GM19238 (cell line): ENCODE measurements at regions not wholly inside any gene's neighbourhood (a gene's known extent, or its start where the extent isn't known, plus 50 kb on each side); places are given as distances from the start of the nearest gene placed in this dataset.
"Not testable (repeated sequence)": the region's sequence is repeated elsewhere in the genome, so short reads cannot be mapped to it uniquely, and the experiment has no call there.

ENCODE experiments used
- DNase-seq: peaks from one replicate; pipeline ENCODE4 v3.0.0; 2011; ENCODE audit warnings: low spot score; ENCODE audit not compliant: insufficient read length

DNA sequence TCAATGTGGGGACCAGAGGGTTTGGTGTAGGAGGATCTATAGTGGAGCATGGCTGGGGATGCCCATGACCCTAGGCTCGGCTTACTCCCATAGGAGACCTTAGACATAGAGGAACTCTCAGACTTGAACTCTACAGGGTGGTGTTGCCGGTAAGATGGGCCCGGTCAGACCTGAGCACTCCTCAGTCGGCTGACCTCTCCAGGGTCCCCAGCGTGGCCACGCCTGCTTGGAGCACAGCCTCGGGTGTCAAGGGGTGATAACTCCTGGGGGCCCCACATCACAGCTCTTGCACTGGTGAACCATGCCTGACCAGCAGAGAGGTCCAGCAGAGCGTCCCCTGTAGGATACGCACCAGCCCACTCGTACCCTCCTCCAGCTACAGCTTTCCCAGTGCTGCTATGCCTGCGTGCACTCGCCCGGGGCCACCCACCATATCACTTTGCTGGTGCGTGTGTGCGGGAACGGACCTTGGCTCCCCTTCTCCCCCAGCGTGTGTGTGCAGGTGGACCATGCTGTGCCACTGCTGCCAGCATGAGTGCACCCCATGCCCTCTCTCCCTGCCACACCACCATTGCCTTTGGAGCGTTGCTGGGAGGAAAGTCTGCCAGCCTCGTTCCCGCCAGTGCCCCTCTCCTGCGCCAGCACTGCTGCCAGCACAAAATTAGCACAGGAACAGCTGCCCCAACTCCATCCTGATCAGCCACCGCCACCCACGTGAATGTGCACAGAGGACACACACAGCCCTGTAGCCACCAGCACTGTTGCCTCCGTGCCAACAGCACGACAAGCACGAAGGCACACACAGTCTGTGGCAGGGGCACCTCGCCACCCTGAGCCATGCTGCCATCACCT is 806.6 kb downstream of the GLUD2 start:
- DNase-seq = no peak

DNA sequence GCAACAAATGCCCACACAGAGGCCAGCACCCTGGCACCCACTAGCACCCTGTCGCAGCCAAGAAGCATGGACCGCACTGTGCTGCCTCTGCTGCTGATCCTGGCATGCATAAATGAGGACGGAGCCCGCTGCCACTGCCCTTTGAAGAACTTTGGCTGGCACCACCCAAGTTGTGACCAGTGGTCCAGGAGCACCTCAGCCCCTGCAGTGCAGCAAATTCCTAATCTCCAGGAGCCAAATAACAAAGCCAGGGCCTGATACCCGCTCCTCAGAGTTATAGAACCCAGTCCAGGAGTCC is 807.2 kb downstream of the GLUD2 start:
- no peak for DNase-seq

DNA sequence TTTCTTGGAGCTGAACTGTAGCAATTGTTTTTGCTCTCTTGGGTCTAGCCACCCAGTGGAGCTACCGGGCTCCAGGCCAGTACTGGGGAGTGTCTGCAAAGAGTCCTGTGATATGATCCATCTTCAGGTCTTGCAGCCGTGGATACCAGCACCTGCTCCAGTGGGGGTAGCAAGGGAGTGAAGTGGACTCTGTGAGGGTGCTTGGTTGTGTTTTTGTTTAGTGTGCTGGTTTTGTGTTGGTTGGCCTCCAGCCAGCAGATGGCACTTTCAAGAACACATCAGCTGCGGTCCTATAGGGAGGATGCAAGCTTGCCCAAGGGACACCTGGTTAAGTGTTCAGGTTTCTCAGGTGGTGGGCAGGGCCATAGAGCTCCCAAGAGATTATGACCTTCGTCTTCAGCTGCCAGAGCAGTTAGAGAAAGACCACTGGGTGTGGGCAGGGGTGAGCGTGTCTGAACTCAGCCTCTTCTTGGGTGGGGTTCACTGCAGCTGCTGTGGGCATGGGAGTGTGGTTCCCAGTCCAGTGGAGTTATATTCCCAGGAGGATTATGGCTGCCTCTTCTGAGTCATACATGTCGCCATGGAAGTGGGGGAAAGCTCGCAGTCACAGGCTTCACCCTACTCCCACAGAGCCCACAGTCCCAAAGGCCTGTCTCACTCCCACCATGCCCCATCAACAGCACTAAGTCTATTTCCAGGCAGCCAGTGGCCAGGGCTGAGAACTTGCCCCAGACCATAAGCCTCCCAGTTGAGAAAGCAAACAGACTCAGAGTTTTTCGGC is 811.6 kb downstream of the GLUD2 start:
- no peak for DNase-seq

DNA sequence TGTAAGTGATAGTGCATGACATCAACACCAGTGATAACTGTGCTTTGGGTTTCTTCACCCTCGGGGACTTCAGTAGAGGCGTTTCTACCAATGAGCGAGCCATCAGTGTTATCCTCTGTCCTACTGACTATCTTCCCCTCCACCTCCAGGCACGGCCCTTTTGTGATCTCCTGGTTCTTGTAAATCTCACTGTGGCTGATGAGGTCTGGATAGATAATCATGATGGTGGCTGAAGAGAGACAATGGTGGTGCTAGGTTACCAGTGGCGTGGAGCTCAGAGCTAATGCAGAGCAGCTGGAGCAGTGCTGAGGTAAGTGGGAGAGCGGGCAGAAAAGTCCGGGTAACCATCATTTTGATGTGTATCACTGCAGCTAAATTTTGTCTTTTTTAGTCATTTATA is 816.6 kb downstream of the GLUD2 start:
- DNase-seq = no peak

DNA sequence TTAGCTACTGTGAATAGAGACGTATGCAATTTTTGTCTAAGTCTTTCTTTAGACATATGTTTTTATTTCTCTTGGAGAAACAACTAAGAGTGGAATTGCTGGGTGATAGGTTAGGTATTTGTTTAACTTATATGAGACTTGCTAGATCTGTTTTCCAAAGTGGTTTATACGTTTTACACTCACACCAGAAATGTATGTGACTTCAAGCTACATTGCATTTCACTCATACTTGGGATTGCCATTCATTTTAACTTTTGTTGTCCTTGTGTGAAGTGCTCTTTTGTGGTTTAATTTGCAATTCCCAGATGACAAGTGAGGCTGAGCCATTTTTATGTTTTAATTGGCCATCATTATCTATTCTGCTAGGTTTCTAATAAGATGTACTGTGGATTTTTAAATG is 817.2 kb downstream of the GLUD2 start:
- no peak for DNase-seq

DNA sequence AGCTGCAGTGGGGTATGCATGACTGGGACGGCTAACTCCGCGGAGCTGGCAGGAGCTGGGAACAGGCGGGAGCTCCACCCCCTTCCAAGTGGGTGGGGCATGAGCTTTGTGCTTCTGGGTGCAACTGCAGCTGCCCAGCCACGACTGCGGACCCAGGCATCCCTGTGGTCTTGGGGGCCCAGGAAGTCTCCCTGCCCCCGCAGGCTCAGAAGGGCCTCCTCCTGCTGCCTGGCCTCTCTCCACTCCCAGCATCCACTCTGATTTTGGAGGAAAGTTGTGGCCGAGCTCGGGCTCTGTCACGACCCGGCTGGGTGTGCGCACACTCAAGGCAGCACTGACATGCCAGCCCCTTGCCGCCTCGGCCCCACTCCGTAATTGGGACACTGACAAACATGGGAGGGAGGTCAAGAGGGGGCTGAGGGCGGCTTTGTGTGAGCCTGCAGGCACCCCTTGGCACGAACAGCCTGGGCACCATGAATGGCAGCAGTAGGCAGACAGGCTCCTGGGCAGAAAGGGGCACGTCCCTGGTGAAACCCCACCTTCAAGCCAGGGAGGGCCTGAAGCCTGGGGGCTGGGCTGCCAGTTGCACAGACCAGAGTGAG is 822.6 kb downstream of the GLUD2 start:
- no peak for DNase-seq

DNA sequence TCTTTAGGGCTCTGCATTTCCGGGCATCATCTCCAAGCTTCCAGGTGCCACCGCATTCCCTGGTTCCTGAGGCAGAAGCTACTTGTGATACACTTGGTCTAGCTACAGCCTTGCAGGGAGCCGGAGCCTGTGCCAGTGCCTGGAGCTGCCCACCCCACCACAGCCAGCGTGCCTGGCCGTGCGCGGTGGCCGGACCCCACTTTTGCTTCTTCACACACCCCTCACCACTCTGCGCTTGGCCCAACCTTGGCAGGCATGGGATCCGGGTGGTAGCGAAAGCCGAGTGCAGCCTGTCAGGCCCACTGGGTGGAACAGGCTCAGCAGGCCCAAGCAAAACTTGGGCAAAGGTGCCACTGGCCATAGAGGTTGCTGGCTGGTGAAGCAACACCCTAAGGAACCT is 823.7 kb downstream of the GLUD2 start:
- DNase-seq = no peak

DNA sequence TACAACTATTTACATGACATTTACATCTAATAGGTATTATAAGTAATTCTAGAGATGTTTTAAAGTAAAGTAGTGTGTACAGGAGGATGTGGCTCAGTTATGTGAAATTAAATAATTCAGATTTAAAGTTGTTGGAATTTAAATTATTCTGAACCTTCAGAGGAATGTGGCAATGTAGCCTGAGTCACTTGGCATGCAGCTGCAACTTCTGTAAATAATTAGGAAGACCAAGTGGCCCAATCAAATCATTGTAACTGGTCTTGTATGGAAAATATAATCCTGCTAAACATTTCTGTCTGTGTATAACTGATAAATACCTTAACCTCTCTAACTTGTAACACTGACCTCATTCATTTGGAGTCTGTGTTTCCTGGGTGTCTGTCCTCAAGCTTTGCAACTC is 828.9 kb downstream of the GLUD2 start:
- DNase-seq = no peak

DNA sequence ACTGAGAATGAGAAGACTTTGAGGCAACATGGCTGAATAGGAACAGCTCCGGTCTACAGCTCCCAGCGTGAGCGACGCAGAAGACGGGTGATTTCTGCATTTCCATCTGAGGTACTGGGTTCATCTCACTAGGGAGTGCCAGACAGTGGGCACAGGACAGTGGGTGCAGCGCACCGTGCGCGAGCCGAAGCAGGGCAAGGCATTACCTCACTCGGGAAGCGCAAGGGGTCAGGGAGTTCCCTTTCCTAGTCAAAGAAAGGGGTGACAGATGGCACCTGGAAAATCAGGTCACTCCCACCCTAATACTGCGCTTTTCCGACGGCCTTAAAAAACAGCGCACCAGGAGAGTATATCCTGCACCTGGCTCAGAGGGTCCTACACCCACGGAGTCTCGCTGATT is 829.9 kb downstream of the GLUD2 start:
- DNase-seq = not testable (repeated sequence)

DNA sequence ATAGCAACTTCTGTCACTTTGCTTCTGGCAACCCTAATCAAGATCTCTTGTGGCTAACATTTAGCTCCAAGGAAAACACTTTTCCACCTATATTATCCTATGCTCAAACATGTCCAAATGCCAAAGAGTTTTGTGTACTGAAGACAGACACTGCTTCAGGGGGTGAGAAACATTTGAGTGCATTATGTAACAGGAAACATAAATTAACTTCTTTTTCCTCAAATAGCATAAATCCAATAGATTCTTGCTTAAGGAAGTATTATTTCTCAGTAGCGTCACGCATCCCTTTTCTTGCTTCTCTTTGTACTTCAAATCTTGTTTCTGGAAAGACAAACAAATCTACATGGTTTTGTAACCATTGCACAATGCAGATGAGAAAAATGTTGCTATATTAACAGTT is 839.1 kb downstream of the GLUD2 start:
- DNase-seq = no peak

DNA sequence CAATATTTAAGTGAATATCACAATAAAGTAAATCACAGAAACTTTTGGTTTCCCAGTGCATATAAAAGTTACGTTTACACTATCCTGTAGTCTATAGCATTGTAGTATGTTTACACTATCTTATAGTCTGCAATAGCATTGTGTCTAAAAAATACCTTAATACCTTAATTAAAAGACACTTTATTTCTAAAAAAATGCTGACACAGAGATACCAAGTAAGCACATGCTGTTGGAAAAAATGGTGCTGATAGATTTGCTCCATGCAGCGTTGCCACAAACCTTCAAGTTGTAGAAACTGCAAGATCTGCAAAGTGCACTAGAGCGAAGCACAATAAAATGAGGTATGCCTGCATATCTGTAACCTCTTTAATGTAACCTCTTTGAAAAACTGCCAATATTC is 847.3 kb downstream of the GLUD2 start:
- DNase-seq = no peak

DNA sequence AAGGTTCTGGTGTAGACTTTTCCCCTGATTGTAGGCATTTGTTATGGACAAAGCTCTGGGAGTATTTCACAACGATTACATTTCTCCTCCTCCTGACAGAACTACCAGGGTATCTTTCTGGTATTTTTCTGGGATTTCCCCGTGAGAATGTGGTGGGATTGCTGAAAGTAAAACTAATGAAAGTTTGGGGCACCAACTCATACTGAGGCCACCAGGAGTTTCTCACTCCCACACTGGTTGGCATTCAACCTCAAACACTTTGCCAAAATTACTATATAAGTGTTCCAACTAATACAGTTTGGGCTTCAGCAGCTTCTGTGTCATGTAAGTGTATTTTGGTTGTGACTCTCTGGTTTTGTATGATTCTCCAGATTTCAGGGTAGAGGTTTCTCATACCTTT is 855.1 kb downstream of the GLUD2 start:
- DNase-seq = no peak

DNA sequence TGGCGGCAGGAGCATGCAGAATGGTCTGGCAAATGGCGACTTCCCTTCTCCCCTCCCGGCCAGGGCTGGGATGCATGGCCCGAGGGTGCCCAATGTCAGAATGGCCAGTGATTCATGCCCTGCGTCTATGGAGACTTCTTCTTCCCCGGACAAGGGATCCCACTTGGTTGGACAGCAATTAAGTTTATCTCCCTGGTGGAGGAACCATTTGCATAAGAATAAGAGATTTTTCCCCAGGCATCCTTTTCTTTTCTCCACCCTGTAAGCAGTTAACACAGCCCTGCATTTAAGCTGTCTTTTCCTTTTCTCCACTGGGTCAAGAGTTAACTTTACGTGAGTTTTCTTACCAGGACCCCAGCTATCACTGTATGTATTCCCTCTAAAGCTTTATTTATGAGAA is 856.6 kb downstream of the GLUD2 start:
- no peak for DNase-seq

DNA sequence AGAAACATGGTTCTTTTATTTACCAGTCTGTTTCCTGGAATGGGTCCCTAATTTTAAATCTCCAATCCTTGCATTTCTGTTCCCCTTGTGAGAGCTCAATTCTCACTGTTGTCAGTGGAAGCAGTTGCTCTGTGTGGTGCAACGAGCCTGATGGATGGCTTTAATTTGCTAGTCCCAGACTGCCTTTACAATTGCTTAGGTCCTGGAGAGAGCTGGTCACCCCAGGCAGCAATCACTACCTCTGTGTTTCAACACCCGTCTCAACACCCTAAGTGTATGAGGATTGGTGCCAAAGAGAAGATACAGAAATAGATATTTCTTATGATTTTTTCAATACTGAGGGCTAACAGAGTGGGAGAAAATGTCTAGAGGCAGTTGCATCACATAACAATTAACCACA is 873.8 kb downstream of the GLUD2 start:
- no peak for DNase-seq

DNA sequence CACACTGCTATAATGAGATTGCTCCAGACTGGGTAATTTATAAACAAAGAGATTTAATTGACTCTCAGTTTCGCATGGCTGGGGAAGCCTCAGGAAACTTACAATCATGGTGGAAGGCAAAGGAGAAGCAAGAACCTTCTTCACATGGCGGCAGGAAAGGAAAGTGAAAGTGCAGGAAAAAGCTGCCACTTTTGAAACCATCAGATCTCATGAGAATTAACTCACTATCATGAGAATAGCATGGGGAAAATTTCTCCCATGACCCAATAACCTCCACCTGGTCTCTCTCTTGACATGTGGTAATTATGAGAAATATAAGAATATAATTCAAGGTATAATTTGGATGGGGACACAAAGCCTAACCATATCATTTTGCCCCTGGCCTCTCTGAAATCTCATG is 884.2 kb downstream of the GLUD2 start:
- no peak for DNase-seq

DNA sequence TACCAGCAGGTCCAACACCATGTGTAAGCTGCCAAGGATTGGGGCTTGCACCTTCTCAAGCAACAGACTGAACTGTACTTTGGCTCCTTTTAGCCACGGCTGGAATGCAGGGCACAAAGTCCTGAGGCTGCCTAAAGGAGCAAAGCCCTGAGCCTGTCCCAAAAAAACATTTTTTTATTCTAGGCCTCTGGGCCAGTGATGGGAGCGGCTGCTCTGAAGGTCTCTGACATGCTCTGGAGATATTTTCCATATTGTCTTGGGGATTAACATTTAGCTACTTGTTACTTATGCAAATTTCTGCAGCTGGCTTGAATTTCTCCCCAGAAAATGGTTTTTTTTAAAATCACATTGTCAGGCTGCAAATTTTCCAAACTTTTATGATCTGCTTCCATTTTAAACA is 885.3 kb downstream of the GLUD2 start:
- DNase-seq = no peak

DNA sequence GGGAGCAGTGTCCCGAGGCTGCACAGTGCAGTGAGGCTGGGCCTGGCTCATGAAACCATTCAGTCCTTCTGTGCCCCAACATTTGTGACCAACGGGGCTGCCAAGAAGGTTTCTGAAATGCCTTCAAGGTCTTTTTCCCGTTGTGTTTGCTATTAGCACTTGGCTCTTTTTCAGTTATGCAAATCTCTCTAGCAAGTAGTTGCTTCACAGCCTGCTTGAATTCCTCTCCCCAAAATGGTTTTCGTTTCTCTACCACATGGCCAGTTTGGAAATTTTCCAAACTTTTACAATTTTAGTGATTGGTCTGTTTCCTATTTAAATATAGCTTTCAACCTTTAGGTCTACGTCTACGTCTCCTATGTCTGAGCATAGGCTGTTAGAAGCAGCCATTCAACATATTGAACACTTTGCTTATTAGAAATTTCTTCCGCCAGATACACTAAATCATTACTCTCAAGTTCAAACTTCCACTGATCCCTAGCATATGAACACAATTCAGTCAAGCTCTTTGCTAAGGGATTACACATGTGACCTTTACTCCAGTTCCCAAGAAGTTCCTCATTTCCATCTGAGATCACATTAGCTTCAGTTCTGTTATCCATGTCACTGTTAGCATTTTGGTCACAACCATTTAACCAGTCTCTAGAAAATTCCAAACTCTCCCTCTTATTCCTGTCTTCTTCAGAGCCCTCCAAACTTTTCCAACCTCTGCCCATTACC is 901.8 kb downstream of the GLUD2 start:
- no peak for DNase-seq

DNA sequence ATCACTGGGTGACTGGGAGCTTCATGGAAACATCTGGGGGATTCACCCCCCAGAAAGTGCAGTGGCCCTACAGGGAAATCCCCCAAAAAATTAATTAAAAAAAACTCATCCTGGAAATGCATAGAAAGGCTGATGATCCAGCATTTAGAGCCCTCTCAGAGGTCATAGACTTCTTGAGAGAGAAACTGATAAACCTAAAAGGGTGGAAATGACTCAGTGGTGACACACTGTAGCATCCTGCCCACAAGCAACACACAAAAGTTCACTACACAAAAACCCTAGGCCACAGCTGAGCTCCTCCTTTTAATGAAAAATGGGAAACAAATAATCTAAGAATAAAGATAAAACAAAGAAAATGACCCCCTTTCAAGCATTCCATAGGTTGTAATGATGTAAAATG is 911.5 kb downstream of the GLUD2 start:
- no peak for DNase-seq

DNA sequence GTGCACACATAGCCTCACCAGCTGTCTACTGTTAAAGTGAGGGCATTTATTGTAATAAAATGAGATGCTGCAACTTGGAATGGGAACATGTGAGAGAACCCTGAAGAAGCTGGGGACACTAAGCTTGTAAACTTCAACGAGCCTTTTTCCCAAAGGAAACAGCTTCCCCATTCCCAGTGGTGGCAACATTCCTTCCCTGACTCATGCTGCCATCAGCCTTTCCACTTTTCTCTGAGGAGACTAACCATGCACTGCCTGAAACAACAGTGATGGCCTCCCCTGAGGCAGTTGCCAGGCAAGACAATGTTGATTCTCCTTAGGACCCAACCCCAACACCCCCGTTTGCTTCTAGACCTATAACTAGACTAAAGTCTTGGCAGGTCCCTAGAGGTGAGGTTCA is 928.3 kb downstream of the GLUD2 start:
- no peak for DNase-seq

DNA sequence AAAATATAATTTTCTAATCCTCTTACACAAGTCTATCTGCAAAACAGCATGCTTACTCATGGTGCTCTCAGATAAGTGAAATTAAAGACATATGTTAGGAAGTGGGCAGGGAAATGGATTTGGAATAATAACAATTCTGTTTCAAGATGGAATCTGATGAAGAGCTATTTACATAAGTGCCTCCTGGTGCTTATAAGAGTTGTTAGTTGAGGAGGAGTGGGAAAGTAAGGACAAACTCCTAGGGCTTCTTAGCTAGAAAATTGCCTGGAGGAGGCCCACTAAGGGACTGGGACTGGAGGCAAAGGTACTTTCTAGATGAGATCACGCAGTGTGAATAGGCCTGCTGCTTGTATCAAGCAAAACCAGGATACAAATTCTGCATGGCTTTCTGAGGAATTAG is 939.8 kb downstream of the GLUD2 start:
- no peak for DNase-seq

DNA sequence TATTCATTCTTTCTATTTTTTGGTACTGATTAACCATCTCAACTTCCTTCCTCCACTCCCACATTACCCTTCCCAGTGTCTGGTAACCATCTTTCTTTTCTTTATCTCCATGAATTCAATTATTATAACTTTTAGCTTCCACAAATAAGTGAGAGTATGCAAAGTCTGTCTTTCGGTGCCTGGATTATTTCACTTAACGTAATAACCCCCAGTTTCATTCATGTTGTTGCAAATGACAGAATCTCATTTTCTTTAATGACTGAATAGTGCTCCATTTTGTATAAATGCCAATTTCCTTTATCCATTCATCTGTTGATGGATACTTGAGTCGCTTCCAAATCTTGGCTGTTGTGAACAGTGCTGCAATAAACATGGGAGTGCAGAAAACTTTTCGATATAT is 940.4 kb downstream of the GLUD2 start:
- DNase-seq = no peak

DNA sequence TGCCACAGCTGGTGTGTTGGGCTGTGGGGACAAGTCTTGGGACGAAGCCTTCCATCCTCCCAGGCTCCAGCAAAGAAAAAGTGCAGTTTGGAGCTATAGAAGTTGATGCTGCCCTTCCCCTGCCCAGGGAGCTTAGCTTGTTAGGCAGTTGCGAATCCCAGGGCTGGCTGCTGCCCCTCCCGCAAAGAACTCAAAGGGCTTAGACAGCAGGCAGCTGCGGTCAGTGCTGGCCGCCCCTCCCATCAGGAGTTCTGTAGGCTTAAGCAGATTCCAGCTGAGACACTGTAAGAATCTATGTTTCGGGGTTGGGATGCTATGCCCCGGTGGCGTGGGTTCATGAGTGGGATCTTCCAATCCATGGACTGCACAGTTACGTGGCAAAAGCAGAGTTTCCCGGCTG is 956.7 kb downstream of the GLUD2 start:
- no peak for DNase-seq
